Osteocyte (in vitro differentiated cells): ENCODE measurements at regions not wholly inside any gene's neighbourhood (a gene's known extent, or its start where the extent isn't known, plus 50 kb on each side); places are given as distances from the start of the nearest gene placed in this dataset.

Experiments
- DNase-seq: peaks from one replicate; pipeline ENCODE4 v3.0.0; 2021; ENCODE audit warnings: mixed read lengths; ENCODE audit not compliant: unreplicated experiment; ENCODE audit errors: extremely low spot score
- H3K27ac Mint-ChIP-seq: one replicate; pipeline ENCODE4 v1.8.0; 2021; ENCODE audit warnings: mild to moderate bottlenecking, mixed read lengths; ENCODE audit not compliant: unreplicated experiment
- H3K27me3 Mint-ChIP-seq: one replicate; pipeline ENCODE4 v1.8.0; 2021; ENCODE audit warnings: mixed read lengths; ENCODE audit not compliant: unreplicated experiment
- H3K36me3 Mint-ChIP-seq: one replicate; pipeline ENCODE4 v1.8.0; 2021; ENCODE audit warnings: mixed read lengths; ENCODE audit not compliant: unreplicated experiment
- H3K4me1 Mint-ChIP-seq: one replicate; pipeline ENCODE4 v1.8.0; 2021; ENCODE audit warnings: mixed read lengths; ENCODE audit not compliant: unreplicated experiment
- H3K4me3 Mint-ChIP-seq: one replicate; pipeline ENCODE4 v1.8.0; 2021; ENCODE audit warnings: mild to moderate bottlenecking, moderate library complexity, mixed read lengths; ENCODE audit not compliant: unreplicated experiment
- H3K9me3 Mint-ChIP-seq: one replicate; pipeline ENCODE4 v1.8.0; 2021; ENCODE audit warnings: mixed read lengths; ENCODE audit not compliant: unreplicated experiment
- CTCF ChIP-seq: fragments of 200-600 bp; sonication (generic); IDR thresholded peaks from 2 replicates; pipeline ENCODE4 v1.5.0; 2021; ENCODE audit warnings: antibody characterized with exemption, mild to moderate bottlenecking, moderate library complexity

- Mint-ChIP-seq H3K4me3 (no peak overlapping the region), H3K36me3 (no peaks in the 10 kb centered on the region), H3K27ac (no peak overlapping the region), H3K4me1 (peaks cover 9% of the 10 kb centered on the region), H3K27me3 (peaks cover 16% of the 10 kb centered on the region), H3K9me3 (no peaks in the 10 kb centered on the region)
- DNase-seq: no peak
- TF ChIP-seq CTCF: peak; percentile 61
Measured at GRCh38 chr2:186903216-186903615, 54.2 kb upstream of the ZSWIM2 start.
